ENCODE measurements at regions not wholly inside any gene's neighbourhood (a gene's known extent, or its start where the extent isn't known, plus 50 kb on each side); places are given as distances from the start of the nearest gene placed in this dataset.
A peak's percentile ranks its signal among the peaks of the same experiment; 100 is the strongest.

- H3K4me1 ChIP-seq (replicated peaks in 1 of 2) = no peaks in the 10 kb centered on the region
- WGBS, 4 donors = 44 to 64% (median 56%) methylated on average over 1 of the region's 1 CpG
Observed at GRCh38 chr2:37471104-37471503, 126.7 kb downstream of the QPCT start.

GRCh38 chr2:37471994-37472393 lies 127.6 kb downstream of the QPCT start:
- Histone ChIP-seq H3K4me1 (replicated peaks in 1 of 2) (no peaks in the 10 kb centered on the region), H3K27ac (no peak overlapping the region)
- 53 to 70% (median 59%) methylated on average over 1 of the region's 1 CpG for WGBS, 4 donors

More at GRCh38 chr2:37471104-37471503, 126.7 kb downstream of the QPCT start:
- TF ChIP-seq POLR2A (IDR thresholded peaks at IDR 0.05) (no peak), CTCF (IDR thresholded peaks at IDR 0.05) (no peak)
- Histone ChIP-seq H3K27me3 (no peaks in the 10 kb centered on the region), H3K9me3 (replicated peaks in 1 of 3) (no peaks in the 10 kb centered on the region), H3K27ac (no peak overlapping the region), H3K4me3 (no peak overlapping the region), H3K36me3 (replicated peaks in 1 of 2) (no peaks in the 10 kb centered on the region)
- no peak for DNase-seq
- intact Hi-C loops (cut with DNase I) = no loop called here

GRCh38 chr2:37472959-37473358 lies 128.5 kb downstream of the QPCT start:
- H3K27ac ChIP-seq = no peak overlapping the region
- TF ChIP-seq POLR2A (IDR thresholded peaks at IDR 0.05) (no peak), CTCF (IDR thresholded peaks at IDR 0.05) (no peak)
- intact Hi-C loops (cut with DNase I) = no loop called here
- DNase-seq = no peak
- no peaks in the 10 kb centered on the region for H3K4me1 ChIP-seq (replicated peaks in 1 of 2)
- H3K27me3 ChIP-seq = no peaks in the 10 kb centered on the region
- H3K9me3 ChIP-seq (replicated peaks in 1 of 3) = no peaks in the 10 kb centered on the region
- 54 to 75% (median 65%) methylated on average over 2 of the region's 2 CpGs for WGBS, 4 donors
- no peak overlapping the region for H3K4me3 ChIP-seq
- no peaks in the 10 kb centered on the region for H3K36me3 ChIP-seq (replicated peaks in 1 of 2)

More at GRCh38 chr2:37471994-37472393, 127.6 kb downstream of the QPCT start:
- no peaks in the 10 kb centered on the region for H3K9me3 ChIP-seq (replicated peaks in 1 of 3)
- TF ChIP-seq POLR2A (IDR thresholded peaks at IDR 0.05) (no peak), CTCF (IDR thresholded peaks at IDR 0.05) (no peak)
- H3K4me3 ChIP-seq = no peak overlapping the region
- H3K27me3 ChIP-seq = no peaks in the 10 kb centered on the region
- peak in 1 of 7 donors; percentile 6 for DNase-seq
- no peaks in the 10 kb centered on the region for H3K36me3 ChIP-seq (replicated peaks in 1 of 2)
- intact Hi-C loops (cut with DNase I) = no loop called here

GRCh38 chr2:37476411-37476810 lies 132.0 kb downstream of the QPCT start:
- Histone ChIP-seq H3K36me3 (replicated peaks in 1 of 2) (no peaks in the 10 kb centered on the region), H3K4me1 (replicated peaks in 1 of 2) (no peaks in the 10 kb centered on the region), H3K9me3 (replicated peaks in 1 of 3) (no peaks in the 10 kb centered on the region), H3K4me3 (no peak overlapping the region), H3K27ac (no peak overlapping the region), H3K27me3 (no peaks in the 10 kb centered on the region)
- no peak for DNase-seq
- 78 to 96% (median 85%) methylated on average over 4 of the region's 4 CpGs for WGBS, 4 donors
- intact Hi-C loops (cut with DNase I) = no loop called here
- TF ChIP-seq CTCF (IDR thresholded peaks at IDR 0.05) (no peak), POLR2A (IDR thresholded peaks at IDR 0.05) (no peak)
